Glomerular endothelial cell (primary cell): ENCODE measurements at regions not wholly inside any gene's neighbourhood (a gene's known extent, or its start where the extent isn't known, plus 50 kb on each side); places are given as distances from the start of the nearest gene placed in this dataset.
"Not testable (repeated sequence)": the region's sequence is repeated elsewhere in the genome, so short reads cannot be mapped to it uniquely, and the experiment has no call there.

ENCODE experiments used
- DNase-seq: peaks from one replicate; pipeline ENCODE4 v3.0.0-alpha.2; 2011; ENCODE audit warnings: low read depth, low spot score; ENCODE audit errors: extremely low read depth

- DNase-seq = no peak
Observed at GRCh38 chr5:23718564-23718963, 211.2 kb downstream of the PRDM9 start.

GRCh38 chr5:23721336-23721735 lies 213.9 kb downstream of the PRDM9 start:
- DNase-seq = no peak

GRCh38 chr5:23727271-23727670 lies 219.9 kb downstream of the PRDM9 start:
- DNase-seq = no peak

GRCh38 chr5:23730023-23730422 lies 222.6 kb downstream of the PRDM9 start:
- DNase-seq = no peak

GRCh38 chr5:23740029-23740428 lies 232.6 kb downstream of the PRDM9 start:
- no peak for DNase-seq

GRCh38 chr5:23742701-23743100 lies 235.3 kb downstream of the PRDM9 start:
- DNase-seq = no peak

GRCh38 chr5:23755906-23756305 lies 248.5 kb downstream of the PRDM9 start:
- DNase-seq = no peak

GRCh38 chr5:23756779-23757178 lies 249.4 kb downstream of the PRDM9 start:
- no peak for DNase-seq

GRCh38 chr5:23763170-23763569 lies 255.8 kb downstream of the PRDM9 start:
- DNase-seq = no peak

- no peak for DNase-seq
Observed at GRCh38 chr5:23776684-23777083, 269.3 kb downstream of the PRDM9 start.

- DNase-seq = not testable (repeated sequence)
Observed at GRCh38 chr5:23800307-23800706, 292.9 kb downstream of the PRDM9 start.

- DNase-seq = no peak
Observed at GRCh38 chr5:23820765-23821471, 313.5 kb downstream of the PRDM9 start.

- DNase-seq = no peak
Observed at GRCh38 chr5:23823521-23823920, 316.1 kb downstream of the PRDM9 start.

- no peak for DNase-seq
Observed at GRCh38 chr5:23825196-23825595, 317.8 kb downstream of the PRDM9 start.

- DNase-seq = no peak
Observed at GRCh38 chr5:23840083-23840482, 332.7 kb downstream of the PRDM9 start.

- DNase-seq = no peak
Observed at GRCh38 chr5:23864786-23865185, 357.4 kb downstream of the PRDM9 start.

GRCh38 chr5:23877847-23878246 lies 370.4 kb downstream of the PRDM9 start:
- DNase-seq = no peak

- no peak for DNase-seq
Observed at GRCh38 chr5:23884405-23885031, 377.1 kb downstream of the PRDM9 start.

- DNase-seq = no peak
Observed at GRCh38 chr5:23893561-23893960, 386.2 kb downstream of the PRDM9 start.

GRCh38 chr5:23895614-23896013 lies 388.2 kb downstream of the PRDM9 start:
- DNase-seq = no peak

- DNase-seq = no peak
Observed at GRCh38 chr5:23930985-23931384, 423.6 kb downstream of the PRDM9 start.

GRCh38 chr5:23951261-23951928 lies 444.0 kb downstream of the PRDM9 start:
- DNase-seq = not testable (repeated sequence)
